ENCODE measurements at regions not wholly inside any gene's neighbourhood (a gene's known extent, or its start where the extent isn't known, plus 50 kb on each side); places are given as distances from the start of the nearest gene placed in this dataset.
"Not testable (repeated sequence)": the region's sequence is repeated elsewhere in the genome, so short reads cannot be mapped to it uniquely, and the experiment has no call there.

GRCh38 chr5:60439552-60439951, 260.4 kb downstream of the DEPDC1B start:
- DNase-seq: no peak

GRCh38 chr5:60437308-60437707, 262.7 kb downstream of the DEPDC1B start:
- DNase-seq: no peak

GRCh38 chr5:60436518-60436917, 263.4 kb downstream of the DEPDC1B start:
- DNase-seq: no peak

GRCh38 chr5:60435808-60436207, 264.2 kb downstream of the DEPDC1B start:
- no peak for DNase-seq

- not testable (repeated sequence) for DNase-seq
Observed at GRCh38 chr5:60426189-60426588, 273.8 kb downstream of the DEPDC1B start.

- not testable (repeated sequence) for DNase-seq
Observed at GRCh38 chr5:60420773-60421172, 279.2 kb downstream of the DEPDC1B start.

- DNase-seq: no peak
Observed at GRCh38 chr5:60417500-60418181, 282.3 kb downstream of the DEPDC1B start.

- no peak for DNase-seq
Observed at GRCh38 chr5:60415443-60415842, 284.5 kb downstream of the DEPDC1B start.

- no peak for DNase-seq
Observed at GRCh38 chr5:60410427-60410826, 289.5 kb downstream of the DEPDC1B start.

- no peak for DNase-seq
Observed at GRCh38 chr5:60404171-60404570, 295.8 kb downstream of the DEPDC1B start.

- DNase-seq: no peak
Observed at GRCh38 chr5:60403343-60404006, 296.5 kb downstream of the DEPDC1B start.

- DNase-seq: no peak
Observed at GRCh38 chr5:60402161-60402785, 297.7 kb downstream of the DEPDC1B start.

GRCh38 chr5:60401526-60401925, 298.4 kb downstream of the DEPDC1B start:
- no peak for DNase-seq

GRCh38 chr5:60399507-60399906, 300.5 kb downstream of the DEPDC1B start:
- no peak for DNase-seq

- no peak for DNase-seq
Observed at GRCh38 chr5:60395712-60396329, 304.1 kb downstream of the DEPDC1B start.

- no peak for DNase-seq
Observed at GRCh38 chr5:60387051-60387440, 312.9 kb downstream of the DEPDC1B start.

GRCh38 chr5:60386436-60387050, 313.4 kb downstream of the DEPDC1B start:
- DNase-seq: peak; percentile 37

GRCh38 chr5:60382716-60383115, 317.2 kb downstream of the DEPDC1B start:
- DNase-seq: peak; percentile 30

- DNase-seq: no peak
Observed at GRCh38 chr5:60379907-60380306, 320.1 kb downstream of the DEPDC1B start.

- no peak for DNase-seq
Observed at GRCh38 chr5:60377826-60378225, 322.1 kb downstream of the DEPDC1B start.

GRCh38 chr5:60376860-60377259, 323.1 kb downstream of the DEPDC1B start:
- no peak for DNase-seq

GRCh38 chr5:60374409-60374808, 325.6 kb downstream of the DEPDC1B start:
- no peak for DNase-seq

- DNase-seq: no peak
Observed at GRCh38 chr5:60372786-60373185, 327.2 kb downstream of the DEPDC1B start.
